ENCODE measurements at regions not wholly inside any gene's neighbourhood (a gene's known extent, or its start where the extent isn't known, plus 50 kb on each side); places are given as distances from the start of the nearest gene placed in this dataset.

- TF ChIP-seq REST (IDR thresholded peaks at IDR 0.05) (no peak), GABPA (IDR thresholded peaks at IDR 0.05 in 1 of 2, conservative IDR thresholded peaks at IDR 0.05 in 1 of 2) (no peak), JUND (IDR thresholded peaks at IDR 0.05) (no peak), HNF4G (IDR thresholded peaks at IDR 0.05) (no peak), CTCF (IDR thresholded peaks at IDR 0.05; ENCODE audit: low read depth, low read length, missing input control) (no peak)
Observed at GRCh38 chr10:129366450-129366849, 100.6 kb upstream of the MGMT start (continued).

DNA sequence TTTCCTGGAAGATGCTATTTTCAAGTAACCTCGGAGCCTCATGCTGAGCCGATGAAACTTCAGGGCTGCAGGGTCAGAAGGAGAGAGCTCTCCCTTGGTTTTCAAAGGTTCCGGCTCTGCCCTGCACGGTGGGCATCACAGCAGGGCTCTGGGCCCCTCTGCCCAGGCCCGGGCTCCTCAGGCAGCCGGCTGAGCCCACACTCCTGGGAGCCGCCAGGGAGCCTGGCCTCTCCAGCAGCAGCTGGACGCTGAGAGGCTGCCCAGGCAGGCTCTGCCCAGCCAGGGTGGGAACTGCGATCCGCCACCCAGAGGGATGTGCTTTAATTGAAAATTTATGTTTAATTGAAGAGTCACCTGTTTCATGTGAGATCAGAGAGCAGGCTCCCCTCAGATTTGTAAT, 97.5 kb upstream of the MGMT start:
- H3K9me3 ChIP-seq (ENCODE audit: control insufficient read depth in 4 of 4, low read length in 3 of 4), result no peaks in the 10 kb centered on the region
- H3K27ac ChIP-seq (ENCODE audit: low read depth in 1 of 2, low read length in 2 of 2), result no peak overlapping the region
- no peaks in the 10 kb centered on the region for H3K4me1 ChIP-seq (ENCODE audit: control insufficient read depth in 4 of 4, insufficient read depth in 4 of 4, low read length in 3 of 4)
- no peaks in the 10 kb centered on the region for H3K27me3 ChIP-seq (ENCODE audit: control insufficient read depth in 4 of 4, insufficient read depth in 4 of 4, low read length in 3 of 4)
- WGBS, result 80% methylated on average over 10 of the region's 10 CpGs
- H3K36me3 ChIP-seq (ENCODE audit: control insufficient read depth in 4 of 4, insufficient read depth in 3 of 4, low read depth in 1 of 4, low read length in 3 of 4), result no peaks in the 10 kb centered on the region
- H3K9ac ChIP-seq (ENCODE audit: low read depth in 1 of 2, low read length in 2 of 2), result no peak overlapping the region
- DNase-seq (ENCODE audit: low spot score), result no peak
- H3K4me3 ChIP-seq (ENCODE audit: low read depth in 1 of 3, low read length in 3 of 3), result no peak overlapping the region
- TF ChIP-seq ZBTB33 (IDR thresholded peaks at IDR 0.05), result no peak

DNA sequence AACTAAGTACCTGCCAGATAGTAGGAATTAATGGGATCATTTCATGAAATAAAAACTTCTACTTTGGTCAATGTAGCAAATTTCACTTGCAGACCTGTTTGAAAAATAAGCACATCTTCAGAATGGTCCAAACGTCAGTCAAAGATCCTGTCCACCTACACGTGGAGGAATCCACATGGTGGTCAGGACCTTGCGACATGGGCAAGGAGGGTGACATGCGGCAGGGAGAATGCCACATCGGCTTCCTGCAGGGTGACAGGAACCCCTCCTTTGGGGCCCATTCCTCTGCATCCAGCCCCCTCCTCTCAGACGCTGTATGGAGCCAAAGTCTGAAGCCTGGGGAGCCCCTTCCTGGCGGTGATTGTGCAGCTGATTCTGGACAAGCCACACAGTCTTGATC, 95.5 kb upstream of the MGMT start:
- Histone ChIP-seq H3K36me3 (ENCODE audit: control insufficient read depth in 4 of 4, insufficient read depth in 3 of 4, low read depth in 1 of 4, low read length in 3 of 4) (no peaks in the 10 kb centered on the region), H3K27me3 (ENCODE audit: control insufficient read depth in 4 of 4, insufficient read depth in 4 of 4, low read length in 3 of 4) (no peaks in the 10 kb centered on the region), H3K9ac (ENCODE audit: low read depth in 1 of 2, low read length in 2 of 2) (no peak overlapping the region), H3K27ac (ENCODE audit: low read depth in 1 of 2, low read length in 2 of 2) (no peak overlapping the region), H3K4me1 (ENCODE audit: control insufficient read depth in 4 of 4, insufficient read depth in 4 of 4, low read length in 3 of 4) (no peaks in the 10 kb centered on the region), H3K4me3 (ENCODE audit: low read depth in 1 of 3, low read length in 3 of 3) (no peak overlapping the region), H3K9me3 (ENCODE audit: control insufficient read depth in 4 of 4, low read length in 3 of 4) (no peaks in the 10 kb centered on the region)
- TF ChIP-seq FOXA2 (IDR thresholded peaks at IDR 0.05) (no peak), GABPA (IDR thresholded peaks at IDR 0.05 in 1 of 2, conservative IDR thresholded peaks at IDR 0.05 in 1 of 2) (no peak), TAF1 (conservative IDR thresholded peaks at IDR 0.05) (no peak), REST (IDR thresholded peaks at IDR 0.05) (no peak), ATF3 (IDR thresholded peaks at IDR 0.05) (no peak), RXRA (IDR thresholded peaks at IDR 0.05) (no peak)
- 62% methylated on average over 7 of the region's 7 CpGs for WGBS
- no peak for DNase-seq (ENCODE audit: low spot score)

Measured in liver (tissue), 8 donors.